ENCODE measurements at regions not wholly inside any gene's neighbourhood (a gene's known extent, or its start where the extent isn't known, plus 50 kb on each side); places are given as distances from the start of the nearest gene placed in this dataset.

- DNase-seq = no peak
Observed at GRCh38 chr2:240287011-240287410, 146.6 kb upstream of the OTOS start.

- no peak for DNase-seq
Observed at GRCh38 chr2:240287496-240288086, 147.1 kb upstream of the OTOS start.

GRCh38 chr2:240288087-240288521 lies 147.4 kb upstream of the GPC1 start:
- no peak for DNase-seq

- no peak for DNase-seq
Observed at GRCh38 chr2:240289701-240290431, 145.6 kb upstream of the GPC1 start.

- no peak for DNase-seq
Observed at GRCh38 chr2:240290432-240291336, 144.8 kb upstream of the GPC1 start.

- no peak for DNase-seq
Observed at GRCh38 chr2:240291337-240292034, 144.0 kb upstream of the GPC1 start.

GRCh38 chr2:240292035-240292574 lies 143.4 kb upstream of the GPC1 start:
- no peak for DNase-seq

- DNase-seq = no peak
Observed at GRCh38 chr2:240292619-240293525, 142.6 kb upstream of the GPC1 start.

- DNase-seq = peak; percentile 20 to 23
Observed at GRCh38 chr2:240293557-240294461, 141.7 kb upstream of the GPC1 start.

- no peak for DNase-seq
Observed at GRCh38 chr2:240294514-240294913, 140.9 kb upstream of the GPC1 start.

GRCh38 chr2:240295256-240296103 lies 140.0 kb upstream of the GPC1 start:
- DNase-seq = no peak

- DNase-seq = no peak
Observed at GRCh38 chr2:240296104-240296406, 139.4 kb upstream of the GPC1 start.

GRCh38 chr2:240296476-240297255 lies 138.8 kb upstream of the GPC1 start:
- DNase-seq = no peak

GRCh38 chr2:240297256-240298116 lies 138.0 kb upstream of the GPC1 start:
- no peak for DNase-seq

GRCh38 chr2:240298117-240298790 lies 137.2 kb upstream of the GPC1 start:
- DNase-seq = no peak

GRCh38 chr2:240298803-240299709 lies 136.4 kb upstream of the GPC1 start:
- DNase-seq = no peak

Measured in NCI-H187 (cell line).